IMR-90 (cell line): ENCODE measurements at regions not wholly inside any gene's neighbourhood (a gene's known extent, or its start where the extent isn't known, plus 50 kb on each side); places are given as distances from the start of the nearest gene placed in this dataset.

ENCODE experiments used
- ATAC-seq: fragments of 200-7000 bp; cut with Tn5 transposase; 2 replicates; pipeline ENCODE4 v1.9.1; 2020; ENCODE audit warnings: low read depth, mild to moderate bottlenecking, moderate library complexity
- BruUV-seq: library from RNA; stranded (reverse); fragments of 400-500 nt; replicated peaks from 2 replicates; lab custom pipeline; 2021; lab: Mats Ljungman, UMichigan
- CTCF ChIA-PET: fragments of 300-600 bp; formaldehyde crosslinking; extraction: SDS; loops from one replicate; lab custom pipeline; 2021; ENCODE audit warnings: antibody characterized with exemption; lab: Yijun Ruan, JAX
- POLR2A ChIA-PET: fragments of 300-600 bp; sonication (Branson Sonifier 250); formaldehyde crosslinking; loops from one replicate; lab custom pipeline; 2022; ENCODE audit warnings: antibody characterized with exemption; ENCODE audit not compliant: unreplicated experiment; lab: Charles Lee
- DNase-seq: peaks from one replicate; pipeline ENCODE4 v3.0.0; 2013
- H2AFZ ChIP-seq: replicated peaks from 2 replicates; pipeline ENCODE3; 2013; ENCODE audit warnings: low read length, mild to moderate bottlenecking; ENCODE audit not compliant: poor library complexity
- H2AK5ac ChIP-seq: 2 replicates; pipeline ENCODE4 v1.6.1; 2013; ENCODE audit warnings: low read depth, low read length, inconsistent platforms
- H2AK9ac ChIP-seq: replicated peaks from 2 replicates; pipeline ENCODE3; 2013; ENCODE audit warnings: mild to moderate bottlenecking, low read depth, low read length, moderate library complexity; ENCODE audit not compliant: poor library complexity
- H2BK120ac ChIP-seq: 2 replicates; pipeline ENCODE4 v1.6.1; 2013; ENCODE audit warnings: low read depth, low read length, inconsistent platforms
- H2BK15ac ChIP-seq: 3 replicates; pipeline ENCODE4 v1.6.1; 2013; ENCODE audit warnings: low read depth, low read length, inconsistent platforms
- H2BK20ac ChIP-seq: 2 replicates; pipeline ENCODE4 v1.6.1; 2013; ENCODE audit warnings: low read depth, mild to moderate bottlenecking, inconsistent platforms, low read length, moderate library complexity
- H2BK5ac ChIP-seq: 2 replicates; pipeline ENCODE4 v1.6.1; 2013; ENCODE audit warnings: mild to moderate bottlenecking, low read depth, low read length, inconsistent platforms; ENCODE audit not compliant: poor library complexity, severe bottlenecking
- H3K14ac ChIP-seq: replicated peaks from 2 replicates; pipeline ENCODE4 v1.6.1; 2013; ENCODE audit warnings: low read depth, low read length, inconsistent platforms
- H3K18ac ChIP-seq: 2 replicates; pipeline ENCODE4 v1.6.1; 2013; ENCODE audit warnings: low read depth, low read length, control low read depth
- H3K23ac ChIP-seq: 2 replicates; pipeline ENCODE4 v1.6.1; 2013; ENCODE audit warnings: low read depth, low read length, inconsistent platforms
- H3K27ac ChIP-seq: 2 replicates; pipeline ENCODE4 v1.5.1; 2013; ENCODE audit warnings: mild to moderate bottlenecking, control low read depth, low read length; ENCODE audit not compliant: insufficient read depth
- H3K27me3 ChIP-seq: 2 replicates; pipeline ENCODE4 v1.6.1; 2013; ENCODE audit warnings: low read length; ENCODE audit not compliant: control insufficient read depth, insufficient read depth
- H3K36me3 ChIP-seq: 2 replicates; pipeline ENCODE4 v1.6.1; 2013; ENCODE audit warnings: low read length, mixed read lengths; ENCODE audit not compliant: control insufficient read depth, insufficient read depth
- H3K4ac ChIP-seq: 2 replicates; pipeline ENCODE4 v1.6.1; 2013; ENCODE audit warnings: low read depth, low read length, inconsistent platforms
- H3K4me1 ChIP-seq: 2 replicates; pipeline ENCODE4 v1.6.1; 2013; ENCODE audit warnings: low read length, mixed read lengths; ENCODE audit not compliant: control insufficient read depth, insufficient read depth
- H3K4me2 ChIP-seq: 2 replicates; pipeline ENCODE4 v1.6.1; 2013; ENCODE audit warnings: low read depth, mild to moderate bottlenecking, control low read depth, low read length, moderate library complexity
- H3K4me3 ChIP-seq: 2 replicates; pipeline ENCODE4 v1.5.1; 2013; ENCODE audit warnings: low read depth, mild to moderate bottlenecking, control low read depth, low read length, moderate library complexity; ENCODE audit not compliant: insufficient read depth
- H3K56ac ChIP-seq: 2 replicates; pipeline ENCODE4 v1.6.1; 2013; ENCODE audit warnings: low read length, inconsistent platforms; ENCODE audit not compliant: insufficient read depth; ENCODE audit errors: extremely low read depth
- H3K79me1 ChIP-seq, 2 experiments: 2 replicates each; pipeline ENCODE4 v1.6.1; 2013; ENCODE audit warnings: low read length in 2 of 2, inconsistent platforms in 1 of 2, low read depth in 1 of 2
- H3K9ac ChIP-seq: 2 replicates; pipeline ENCODE4 v1.6.1; 2013; ENCODE audit warnings: low read depth, low read length, control low read depth
- H3K9me1 ChIP-seq: 2 replicates; pipeline ENCODE4 v1.6.1; 2013; ENCODE audit warnings: low read length, inconsistent platforms; ENCODE audit not compliant: insufficient read depth
- H3K9me3 ChIP-seq: 2 replicates; pipeline ENCODE4 v1.6.1; 2013; ENCODE audit warnings: low read length; ENCODE audit not compliant: control insufficient read depth, insufficient read depth
- H4K20me1 ChIP-seq: 2 replicates; pipeline ENCODE4 v1.6.1; 2013; ENCODE audit warnings: low read length, inconsistent platforms; ENCODE audit not compliant: insufficient read depth
- H4K5ac ChIP-seq: 2 replicates; pipeline ENCODE4 v1.6.1; 2013; ENCODE audit warnings: mild to moderate bottlenecking, low read depth, low read length, control low read depth
- H4K8ac ChIP-seq, 2 experiments: 2 replicates each; pipeline ENCODE4 v1.6.1; 2013; ENCODE audit warnings: low read depth in 2 of 2, low read length in 2 of 2, control low read depth in 1 of 2, inconsistent platforms in 1 of 2
- H4K91ac ChIP-seq: 2 replicates; pipeline ENCODE4 v1.6.1; 2013; ENCODE audit warnings: low read depth, low read length, inconsistent platforms; ENCODE audit not compliant: insufficient read depth
- BHLHE40 ChIP-seq: fragments of 150-350 bp; IDR thresholded peaks from 2 replicates; pipeline ENCODE4 v1.6.1; 2016; ENCODE audit warnings: mild to moderate bottlenecking, low read depth, low read length
- CEBPB ChIP-seq: IDR thresholded peaks from 2 replicates; pipeline ENCODE4 v1.6.1; 2012; ENCODE audit warnings: low read depth, low read length, improper control_type of control experiment
- CHD1 ChIP-seq: IDR thresholded peaks from 2 replicates; pipeline ENCODE4 v1.6.1; 2012; ENCODE audit warnings: low read depth, low read length, improper control_type of control experiment
- CTCF ChIP-seq: conservative IDR thresholded peaks from 2 replicates; pipeline ENCODE4 v1.5.1; 2012; ENCODE audit warnings: mild to moderate bottlenecking, low read depth, low read length, improper control_type of control experiment
- ELK1 ChIP-seq: fragments of 150-350 bp; IDR thresholded peaks from 2 replicates; pipeline ENCODE4 v1.6.1; 2016; ENCODE audit warnings: low read depth, mild to moderate bottlenecking, low read length, moderate library complexity, borderline replicate concordance
- FOS ChIP-seq: fragments of 150-350 bp; IDR thresholded peaks from 2 replicates; pipeline ENCODE4 v1.6.1; 2016; ENCODE audit warnings: low read depth, low read length
- MAFK ChIP-seq: IDR thresholded peaks from 2 replicates; pipeline ENCODE4 v1.6.1; 2012; ENCODE audit warnings: low read depth, low read length, improper control_type of control experiment
- MAZ ChIP-seq: IDR thresholded peaks from 2 replicates; pipeline ENCODE4 v1.6.1; 2012; ENCODE audit warnings: low read depth, mild to moderate bottlenecking, low read length, improper control_type of control experiment, moderate library complexity, borderline replicate concordance
- MXI1 ChIP-seq: IDR thresholded peaks from 2 replicates; pipeline ENCODE4 v1.6.1; 2012; ENCODE audit warnings: low read depth, mild to moderate bottlenecking, low read length, moderate library complexity, borderline replicate concordance
- NFE2L2 ChIP-seq: fragments of 150-350 bp; IDR thresholded peaks from 2 replicates; pipeline ENCODE4 v1.6.1; 2016; ENCODE audit warnings: low read depth, mild to moderate bottlenecking, low read length
- POLR2A ChIP-seq: IDR thresholded peaks from 2 replicates; pipeline ENCODE4 v1.6.1; 2012; ENCODE audit warnings: mild to moderate bottlenecking, low read depth, low read length
- RAD21 ChIP-seq: IDR thresholded peaks from 2 replicates; pipeline ENCODE4 v1.6.1; 2012; ENCODE audit warnings: low read length, improper control_type of control experiment
- RCOR1 ChIP-seq: IDR thresholded peaks from 2 replicates; pipeline ENCODE4 v1.6.1; 2012; ENCODE audit warnings: mild to moderate bottlenecking, low read length, improper control_type of control experiment; ENCODE audit not compliant: insufficient replicate concordance
- RFX5 ChIP-seq: IDR thresholded peaks from 2 replicates; pipeline ENCODE4 v1.8.0; 2012; ENCODE audit warnings: low read depth, mild to moderate bottlenecking, low read length, moderate library complexity
- SMC3 ChIP-seq: fragments of 150-350 bp; IDR thresholded peaks from 2 replicates; pipeline ENCODE4 v1.6.1; 2016; ENCODE audit warnings: low read depth, mild to moderate bottlenecking, antibody characterized with exemption, low read length, moderate library complexity
- USF2 ChIP-seq: fragments of 150-350 bp; IDR thresholded peaks from 2 replicates; pipeline ENCODE4 v1.6.1; 2017; ENCODE audit warnings: mild to moderate bottlenecking, antibody characterized with exemption, low read length, low read depth
- dilution Hi-C: fragments of 300-500 bp; cut with HindIII; formaldehyde crosslinking; loops from one replicate; pipeline ENCODE4 v1.14.3; 2018; ENCODE audit warnings: low sequenced_read_pairs; ENCODE audit not compliant: unreplicated experiment
- in situ Hi-C: fragments of 300-500 bp; cut with MboI; formaldehyde crosslinking; loops from 3 replicates; pipeline ENCODE4 v1.14.3; 2019; ENCODE audit warnings: low sequenced_read_pairs, inconsistent platforms, mixed read lengths
- intact Hi-C: fragments of 100-400 bp; cut with micrococcal nuclease; formaldehyde crosslinking; loops from 2 replicates; pipeline ENCODE4 v1.10.0; 2022

DNA sequence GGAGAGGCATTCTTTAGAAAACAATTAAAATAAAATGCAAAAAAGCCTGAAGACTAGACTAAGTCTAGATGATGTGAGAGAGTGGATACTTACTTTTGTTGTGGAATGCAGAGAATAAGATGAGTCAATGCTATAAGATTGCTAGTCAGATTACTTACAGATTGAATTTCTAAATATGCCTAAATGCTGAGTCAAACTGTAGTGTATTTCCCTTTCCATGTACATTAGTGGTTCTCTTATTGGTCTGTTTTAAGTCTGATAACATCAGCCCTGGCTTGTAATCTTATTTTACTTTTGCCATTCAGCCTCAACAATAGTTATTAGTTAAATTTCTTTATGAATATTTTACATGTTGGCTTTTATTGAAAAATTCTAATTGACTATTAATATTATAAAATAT, 702.7 kb downstream of the SOCS6 start:
- Histone ChIP-seq H3K18ac (no peak overlapping the region), H2BK20ac (no peak overlapping the region), H3K36me3 (no peaks in the 10 kb centered on the region), H2BK120ac (no peak overlapping the region), H4K8ac (no peak overlapping the region), H3K56ac (no peak overlapping the region), H3K4me2 (no peak overlapping the region), H3K9me1 (no peaks in the 10 kb centered on the region), H2AFZ (no peak overlapping the region), H3K79me1 (no peaks in the 10 kb centered on the region), H3K4me1 (no peaks in the 10 kb centered on the region), H2BK5ac (no peak overlapping the region), H4K20me1 (no peaks in the 10 kb centered on the region), H3K4ac (no peak overlapping the region), H3K4me3 (no peak overlapping the region), H3K27me3 (no peaks in the 10 kb centered on the region), H3K9me3 (peaks cover 14% of the 10 kb centered on the region; the same call in 1 of the 2 replicates), H4K5ac (no peak overlapping the region), H2AK9ac (no peak overlapping the region), H3K9ac (no peak overlapping the region), H2AK5ac (no peak overlapping the region), H3K27ac (no peak overlapping the region), H3K23ac (no peak overlapping the region), H4K91ac (no peak overlapping the region), H2BK15ac (no peak overlapping the region), H3K14ac (no peak overlapping the region)
- POLR2A ChIA-PET = no interaction called here
- no peak for TF ChIP-seq CEBPB
- TF ChIP-seq BHLHE40 = no peak
- TF ChIP-seq NFE2L2 = no peak
- no peak for TF ChIP-seq RCOR1
- no peak for TF ChIP-seq MXI1
- no peak for TF ChIP-seq CTCF
- TF ChIP-seq RFX5 = no peak
- no peak for TF ChIP-seq MAZ
- no peak for TF ChIP-seq ELK1
- no peak for TF ChIP-seq RAD21
- no peak for TF ChIP-seq USF2
- no peak for TF ChIP-seq FOS
- no peak for TF ChIP-seq MAFK
- no peak for TF ChIP-seq CHD1
- TF ChIP-seq SMC3 = no peak
- TF ChIP-seq POLR2A = no peak
- CTCF ChIA-PET = no interaction called here
- BruUV-seq = no TSS peak
- ATAC-seq (no peak), DNase-seq (peak; percentile 43)
- intact Hi-C loops (no loop called here), in situ Hi-C loops (no loop called here), dilution Hi-C loops (no loop called here)
